Lung (tissue), 11 donors: ENCODE measurements at regions not wholly inside any gene's neighbourhood (a gene's known extent, or its start where the extent isn't known, plus 50 kb on each side); places are given as distances from the start of the nearest gene placed in this dataset.
"Not testable (repeated sequence)": the region's sequence is repeated elsewhere in the genome, so short reads cannot be mapped to it uniquely, and the experiment has no call there.

Experiments used
- ATAC-seq: fragments of 200-7000 bp; cut with Tn5 transposase; one replicate; pipeline ENCODE4 v1.9.1; 2020; ENCODE audit warnings: moderate number of reproducible peaks; ENCODE audit not compliant: insufficient read depth, low FRiP score
- DNase-seq, 3 donors: peaks; one replicate each; pipeline ENCODE4 v3.0.0-alpha.2; 2013 to 2017
- H3K27ac ChIP-seq, 2 donors: one replicate each; pipeline ENCODE4 v1.5.1; 2013; ENCODE audit warnings: mild to moderate bottlenecking in 2 of 2, moderate library complexity in 2 of 2, control low read depth in 1 of 2, inconsistent platforms in 1 of 2, low read depth in 1 of 2, low read length in 1 of 2
- H3K27me3 ChIP-seq, 3 donors: one replicate each; pipeline ENCODE4 v1.5.1; 2013; ENCODE audit warnings: low read length in 2 of 3; ENCODE audit not compliant: control insufficient read depth in 3 of 3, insufficient read depth in 3 of 3
- H3K36me3 ChIP-seq, 4 donors: one replicate each; pipeline ENCODE4 v1.5.1; 2013; ENCODE audit warnings: low read length in 4 of 4, mild to moderate bottlenecking in 1 of 4, moderate library complexity in 1 of 4; ENCODE audit not compliant: control insufficient read depth in 4 of 4, insufficient read depth in 4 of 4
- H3K4me1 ChIP-seq, 5 donors: one replicate each; pipeline ENCODE4 v1.5.1; 2013; ENCODE audit warnings: low read length in 5 of 5, mild to moderate bottlenecking in 2 of 5, moderate library complexity in 1 of 5; ENCODE audit not compliant: control insufficient read depth in 5 of 5, insufficient read depth in 5 of 5
- H3K4me3 ChIP-seq: one replicate; pipeline ENCODE4 v1.5.1; 2013; ENCODE audit warnings: mild to moderate bottlenecking, control low read depth, moderate library complexity
- H3K9ac ChIP-seq, 2 donors: one replicate each; pipeline ENCODE4 v1.5.1; 2013; ENCODE audit warnings: low read length in 2 of 2, control low read depth in 1 of 2; ENCODE audit not compliant: insufficient read depth in 1 of 2
- H3K9me3 ChIP-seq, 4 donors: one replicate each; pipeline ENCODE4 v1.5.1; 2013; ENCODE audit warnings: low read length in 3 of 4, mild to moderate bottlenecking in 1 of 4, moderate library complexity in 1 of 4; ENCODE audit not compliant: control insufficient read depth in 4 of 4, insufficient read depth in 3 of 4
- WGBS, 2 donors: extraction: QIAGEN DNeasy Blood & Tissue Kit; methylation state at CpG; one replicate each; pipeline ENCODE4 v1.1.7; 2013; 5-methylcytosine and 5-hydroxymethylcytosine counted together
- TF ChIP-seq, protein P1 (sequence below): IDR thresholded peaks from 2 replicates; pipeline ENCODE4 v1.5.1; 2012; ENCODE audit warnings: mild to moderate bottlenecking; ENCODE audit errors: control extremely low read depth, extremely low read depth
- donor health status: control.
- donor health status: control.
- donor health status: Bipolar disorder and iron deficiency.
- donor health status: healthy.
- donor health status: DM: yes; HTN: yes; CAD: no.

DNA sequence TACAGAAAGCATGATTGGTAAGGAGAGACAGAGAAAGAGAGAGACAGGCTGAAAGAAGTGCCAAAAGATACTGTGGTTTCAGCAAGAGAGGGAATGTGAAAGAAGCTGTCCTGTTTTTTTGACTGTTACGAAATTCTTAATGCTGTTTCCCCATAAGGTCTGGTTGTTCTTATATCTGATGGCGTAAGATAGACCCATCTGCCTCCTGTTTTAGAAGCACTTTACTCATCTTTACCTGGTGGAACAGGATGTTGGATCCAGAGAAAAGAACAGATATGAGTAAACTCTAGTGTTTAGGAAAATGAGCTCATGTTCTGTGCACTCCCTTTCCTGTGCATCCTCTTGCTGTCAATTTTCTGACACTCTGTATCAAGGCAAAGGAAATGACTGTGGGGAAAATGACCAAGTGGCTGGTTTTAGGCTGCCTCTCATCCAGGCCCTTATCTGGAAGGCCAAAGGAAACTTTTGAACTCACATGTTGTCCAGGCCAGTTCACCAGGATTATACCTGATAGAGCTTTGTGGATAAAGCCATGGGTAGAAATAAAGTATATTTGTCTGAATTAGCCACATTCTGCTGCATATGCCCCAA, 311.7 kb upstream of the HTR2C start:
- 55 to 66% methylated on average over 2 of the region's 2 CpGs for WGBS, 2 donors
- DNase-seq (no peak), ATAC-seq (no peak)
- no peaks in the 10 kb centered on the region for H3K36me3 ChIP-seq
- H3K9ac ChIP-seq: no peak overlapping the region
- H3K27me3 ChIP-seq: peaks cover 0 to 17% (median 0%) of the 10 kb centered on the region in 3 donors
- TF ChIP-seq, protein P1, sequence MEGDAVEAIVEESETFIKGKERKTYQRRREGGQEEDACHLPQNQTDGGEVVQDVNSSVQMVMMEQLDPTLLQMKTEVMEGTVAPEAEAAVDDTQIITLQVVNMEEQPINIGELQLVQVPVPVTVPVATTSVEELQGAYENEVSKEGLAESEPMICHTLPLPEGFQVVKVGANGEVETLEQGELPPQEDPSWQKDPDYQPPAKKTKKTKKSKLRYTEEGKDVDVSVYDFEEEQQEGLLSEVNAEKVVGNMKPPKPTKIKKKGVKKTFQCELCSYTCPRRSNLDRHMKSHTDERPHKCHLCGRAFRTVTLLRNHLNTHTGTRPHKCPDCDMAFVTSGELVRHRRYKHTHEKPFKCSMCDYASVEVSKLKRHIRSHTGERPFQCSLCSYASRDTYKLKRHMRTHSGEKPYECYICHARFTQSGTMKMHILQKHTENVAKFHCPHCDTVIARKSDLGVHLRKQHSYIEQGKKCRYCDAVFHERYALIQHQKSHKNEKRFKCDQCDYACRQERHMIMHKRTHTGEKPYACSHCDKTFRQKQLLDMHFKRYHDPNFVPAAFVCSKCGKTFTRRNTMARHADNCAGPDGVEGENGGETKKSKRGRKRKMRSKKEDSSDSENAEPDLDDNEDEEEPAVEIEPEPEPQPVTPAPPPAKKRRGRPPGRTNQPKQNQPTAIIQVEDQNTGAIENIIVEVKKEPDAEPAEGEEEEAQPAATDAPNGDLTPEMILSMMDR: no peak
- no peak overlapping the region for H3K27ac ChIP-seq
- no peaks in the 10 kb centered on the region for H3K4me1 ChIP-seq
- peaks cover 0 to 1% (median 0%) of the 10 kb centered on the region in 4 donors for H3K9me3 ChIP-seq
- no peak overlapping the region for H3K4me3 ChIP-seq

DNA sequence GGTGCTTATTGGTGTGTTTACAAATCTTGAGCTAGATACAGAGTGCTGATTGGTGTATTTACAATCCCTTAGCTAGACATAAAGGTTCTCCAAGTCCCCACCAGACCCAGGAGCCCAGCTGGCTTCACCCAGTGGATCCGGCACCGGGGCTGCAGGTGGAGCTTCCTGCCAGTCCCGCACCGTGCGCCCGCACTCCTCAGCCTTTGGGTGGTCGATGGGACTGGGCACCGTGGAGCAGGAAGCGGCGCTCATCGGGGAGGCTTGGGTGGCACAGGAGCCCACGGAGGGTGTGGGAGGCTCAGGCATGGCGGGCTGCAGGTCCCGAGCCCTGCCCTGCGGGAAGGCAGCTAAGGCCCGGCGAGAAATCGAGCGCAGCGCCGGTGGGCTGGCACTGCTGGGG, 313.5 kb upstream of the HTR2C start:
- not testable (repeated sequence) for H3K36me3 ChIP-seq, H3K4me1 ChIP-seq, DNase-seq, H3K9me3 ChIP-seq, H3K4me3 ChIP-seq, ATAC-seq, H3K27ac ChIP-seq, H3K9ac ChIP-seq
- WGBS, 2 donors: 93% methylated on average over 21 of the region's 21 CpGs; no CpG with 5 or more reads in 1 of the 2 donors
- H3K27me3 ChIP-seq: peaks cover 0 to 10% (median 0%) of the 10 kb centered on the region in 3 donors

DNA sequence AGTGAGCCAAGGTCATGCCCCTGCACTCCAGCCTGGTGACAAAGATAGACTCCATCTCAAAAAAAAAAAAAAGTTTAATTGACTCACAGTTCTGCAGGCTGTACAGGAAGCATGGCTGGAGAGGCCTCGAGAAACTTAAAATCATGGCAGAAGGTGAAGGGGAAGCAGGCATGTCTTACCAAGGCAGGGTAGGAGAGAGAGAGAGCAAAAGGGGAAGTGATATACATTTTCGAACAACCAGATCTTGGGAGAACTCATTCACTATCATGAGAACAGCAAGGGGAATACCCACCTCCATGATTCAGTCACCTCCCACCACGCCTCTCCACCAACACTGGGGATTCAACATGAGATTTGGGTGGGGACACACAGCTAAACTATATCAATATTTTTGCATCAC, 315.2 kb upstream of the HTR2C start:
- WGBS, 2 donors: 62 to 66% methylated on average over 3 of the region's 3 CpGs
- Histone ChIP-seq H3K4me3 (no peak overlapping the region), H3K9me3 (peaks cover 0 to 1% (median 0%) of the 10 kb centered on the region in 4 donors), H3K4me1 (no peaks in the 10 kb centered on the region), H3K9ac (no peak overlapping the region), H3K27ac (no peak overlapping the region), H3K27me3 (peaks cover 0 to 9% (median 0%) of the 10 kb centered on the region in 3 donors), H3K36me3 (no peaks in the 10 kb centered on the region)
- DNase-seq: no peak
- TF ChIP-seq, protein P1: no peak
- ATAC-seq: no peak

DNA sequence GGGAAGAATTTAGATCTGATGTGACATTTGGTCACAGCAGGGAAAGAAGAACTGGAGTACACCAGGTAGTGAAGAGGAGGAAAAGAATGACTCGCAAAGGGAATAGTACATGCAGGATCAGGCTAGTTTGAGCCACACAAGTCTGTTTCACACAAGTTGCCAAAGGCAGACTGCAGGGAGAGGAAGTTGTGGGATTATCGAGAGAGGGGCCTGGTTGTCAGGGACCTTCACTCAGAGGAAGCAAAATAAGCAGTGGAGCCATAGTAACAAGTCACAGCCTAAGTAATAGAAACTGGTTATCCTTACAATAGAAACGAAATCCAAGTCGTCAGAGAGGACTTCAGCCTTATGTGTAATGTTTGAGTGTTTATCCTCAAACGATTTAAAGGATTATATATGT, 316.7 kb upstream of the HTR2C start:
- no peak for DNase-seq
- TF ChIP-seq, protein P1: no peak
- peaks cover 0 to 1% (median 0%) of the 10 kb centered on the region in 4 donors for H3K9me3 ChIP-seq
- H3K36me3 ChIP-seq: no peaks in the 10 kb centered on the region
- no peak overlapping the region for H3K4me3 ChIP-seq
- H3K27ac ChIP-seq: no peak overlapping the region
- ATAC-seq: no peak
- WGBS, 2 donors: 19 to 50% methylated on average over 5 of the region's 5 CpGs
- no peak overlapping the region for H3K9ac ChIP-seq
- no peaks in the 10 kb centered on the region for H3K4me1 ChIP-seq
- H3K27me3 ChIP-seq: peaks cover 0 to 4% (median 0%) of the 10 kb centered on the region in 3 donors
